ENCODE measurements at regions not wholly inside any gene's neighbourhood (a gene's known extent, or its start where the extent isn't known, plus 50 kb on each side); places are given as distances from the start of the nearest gene placed in this dataset.

DNA sequence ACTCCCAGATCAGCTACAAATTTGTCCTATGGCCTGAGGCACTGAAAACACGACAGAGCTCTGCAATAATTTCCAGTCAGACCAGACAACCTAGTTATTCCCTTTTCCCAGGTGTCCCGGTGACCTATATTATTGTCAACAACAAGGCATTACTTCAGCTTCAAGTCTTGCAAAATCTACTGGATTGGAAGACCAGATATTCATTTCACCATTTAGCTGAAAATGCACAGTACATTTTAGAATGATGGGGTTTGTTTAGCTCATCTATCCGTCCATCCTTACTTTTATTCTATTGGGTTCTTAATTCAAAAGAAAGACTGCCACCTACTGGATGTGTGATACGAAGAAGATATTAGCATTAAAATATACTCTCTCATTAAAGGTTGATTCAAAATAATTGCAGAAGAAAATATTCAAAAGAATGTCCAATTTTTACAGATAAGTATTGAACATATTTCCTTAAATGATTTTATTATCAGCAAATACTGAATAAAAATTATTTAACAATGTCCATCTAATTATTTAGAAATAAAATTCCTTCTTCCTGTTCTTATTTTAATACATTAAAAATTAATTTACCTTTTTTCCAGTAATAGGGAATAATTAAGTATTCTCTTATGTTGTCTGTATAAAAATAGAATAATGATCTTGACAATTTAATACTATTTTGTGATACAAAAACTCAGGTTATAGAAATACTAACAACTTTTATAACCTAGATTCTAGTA, 244.9 kb upstream of the LRIG3 start:
- H3K9me3 ChIP-seq (replicated peaks; ENCODE audit: control insufficient read depth, low read depth, low read length): no peaks in the 10 kb centered on the region
- H3K27me3 ChIP-seq (ENCODE audit: control insufficient read depth, insufficient read depth, low read length): no peaks in the 10 kb centered on the region
- H3K4me3 ChIP-seq (ENCODE audit: low read length): no peak overlapping the region
- H3K36me3 ChIP-seq (ENCODE audit: control insufficient read depth, insufficient read depth, low read length): no peaks in the 10 kb centered on the region
- DNase-seq: peak; percentile 72
- no peaks in the 10 kb centered on the region for H3K4me1 ChIP-seq (ENCODE audit: control insufficient read depth, insufficient read depth, low read length)
- 13% methylated on average over 1 of the region's 4 CpGs for WGBS (ENCODE audit: insufficient coverage)
- no peak overlapping the region for H3K27ac ChIP-seq (ENCODE audit: low read length)

GRCh38 chr12:59164226-59164625, 243.9 kb upstream of the LRIG3 start:
- Histone ChIP-seq H3K27me3 (ENCODE audit: control insufficient read depth, insufficient read depth, low read length) (no peaks in the 10 kb centered on the region), H3K4me1 (ENCODE audit: control insufficient read depth, insufficient read depth, low read length) (no peaks in the 10 kb centered on the region), H3K27ac (ENCODE audit: low read length) (no peak overlapping the region), H3K9me3 (replicated peaks; ENCODE audit: control insufficient read depth, low read depth, low read length) (no peaks in the 10 kb centered on the region), H3K4me3 (ENCODE audit: low read length) (no peak overlapping the region), H3K36me3 (ENCODE audit: control insufficient read depth, insufficient read depth, low read length) (no peaks in the 10 kb centered on the region)
- DNase-seq: no peak

DNA sequence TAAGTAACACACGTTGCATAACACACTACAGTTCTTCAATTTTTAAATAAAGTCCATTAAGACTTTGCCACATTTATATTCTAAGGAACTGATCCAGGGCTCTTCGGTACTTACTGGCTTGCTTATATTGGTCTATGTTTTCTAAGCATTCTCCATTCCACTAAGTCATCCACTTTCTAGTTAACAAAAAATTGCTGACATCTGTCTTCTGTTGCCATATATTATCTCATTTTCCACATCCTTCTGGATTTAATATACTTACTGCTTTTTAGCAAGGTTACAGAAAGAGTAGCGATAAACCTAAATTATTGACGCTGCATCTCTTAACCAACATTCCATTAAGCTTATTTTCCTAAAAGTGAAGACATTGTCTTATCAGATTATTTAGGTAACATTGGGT, 238.4 kb upstream of the LRIG3 start:
- Histone ChIP-seq H3K4me3 (ENCODE audit: low read length) (no peak overlapping the region), H3K36me3 (ENCODE audit: control insufficient read depth, insufficient read depth, low read length) (no peaks in the 10 kb centered on the region), H3K27ac (ENCODE audit: low read length) (no peak overlapping the region), H3K9me3 (replicated peaks; ENCODE audit: control insufficient read depth, low read depth, low read length) (no peaks in the 10 kb centered on the region), H3K4me1 (ENCODE audit: control insufficient read depth, insufficient read depth, low read length) (no peaks in the 10 kb centered on the region), H3K27me3 (ENCODE audit: control insufficient read depth, insufficient read depth, low read length) (no peaks in the 10 kb centered on the region)
- DNase-seq: no peak
- no CpG with 5 or more reads among the region's 4 CpGs for whole genome bisulfite sequencing (ENCODE audit: insufficient coverage)

DNA sequence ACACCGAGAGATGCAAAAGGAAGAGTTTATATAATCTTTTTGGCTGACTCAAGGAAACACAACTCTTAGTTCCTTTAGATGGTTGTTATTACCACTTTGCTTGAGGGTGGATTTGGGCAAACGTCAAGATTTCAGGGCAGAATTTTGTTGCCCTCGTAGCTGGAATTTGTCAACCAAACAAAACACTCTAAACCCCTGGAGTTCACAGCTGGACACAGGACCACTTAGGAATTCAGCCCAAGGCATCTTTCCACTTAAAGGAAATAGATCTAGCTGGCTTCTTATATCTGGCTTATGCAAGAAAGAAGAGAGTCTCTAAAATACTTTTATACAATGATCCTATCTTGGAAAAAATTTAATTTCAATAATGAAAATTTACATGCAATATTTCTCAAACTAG, 237.8 kb upstream of the LRIG3 start:
- H3K36me3 ChIP-seq (ENCODE audit: control insufficient read depth, insufficient read depth, low read length): no peaks in the 10 kb centered on the region
- 50% methylated on average over 2 of the region's 3 CpGs for WGBS (ENCODE audit: insufficient coverage)
- no peaks in the 10 kb centered on the region for H3K4me1 ChIP-seq (ENCODE audit: control insufficient read depth, insufficient read depth, low read length)
- H3K9me3 ChIP-seq (replicated peaks; ENCODE audit: control insufficient read depth, low read depth, low read length): no peaks in the 10 kb centered on the region
- H3K27ac ChIP-seq (ENCODE audit: low read length): no peak overlapping the region
- no peak for DNase-seq
- no peaks in the 10 kb centered on the region for H3K27me3 ChIP-seq (ENCODE audit: control insufficient read depth, insufficient read depth, low read length)
- no peak overlapping the region for H3K4me3 ChIP-seq (ENCODE audit: low read length)

GRCh38 chr12:59155448-59155847, 235.1 kb upstream of the LRIG3 start:
- Histone ChIP-seq H3K4me1 (ENCODE audit: control insufficient read depth, insufficient read depth, low read length) (no peaks in the 10 kb centered on the region), H3K27ac (ENCODE audit: low read length) (no peak overlapping the region), H3K27me3 (ENCODE audit: control insufficient read depth, insufficient read depth, low read length) (no peaks in the 10 kb centered on the region), H3K36me3 (ENCODE audit: control insufficient read depth, insufficient read depth, low read length) (no peaks in the 10 kb centered on the region), H3K4me3 (ENCODE audit: low read length) (no peak overlapping the region), H3K9me3 (replicated peaks; ENCODE audit: control insufficient read depth, low read depth, low read length) (no peaks in the 10 kb centered on the region)
- no peak for DNase-seq

GRCh38 chr12:59151243-59151642, 230.9 kb upstream of the LRIG3 start:
- Histone ChIP-seq H3K4me3 (ENCODE audit: low read length) (no peak overlapping the region), H3K4me1 (ENCODE audit: control insufficient read depth, insufficient read depth, low read length) (no peaks in the 10 kb centered on the region), H3K36me3 (ENCODE audit: control insufficient read depth, insufficient read depth, low read length) (no peaks in the 10 kb centered on the region), H3K9me3 (replicated peaks; ENCODE audit: control insufficient read depth, low read depth, low read length) (no peaks in the 10 kb centered on the region), H3K27me3 (ENCODE audit: control insufficient read depth, insufficient read depth, low read length) (no peaks in the 10 kb centered on the region), H3K27ac (ENCODE audit: low read length) (no peak overlapping the region)
- DNase-seq: no peak

DNA sequence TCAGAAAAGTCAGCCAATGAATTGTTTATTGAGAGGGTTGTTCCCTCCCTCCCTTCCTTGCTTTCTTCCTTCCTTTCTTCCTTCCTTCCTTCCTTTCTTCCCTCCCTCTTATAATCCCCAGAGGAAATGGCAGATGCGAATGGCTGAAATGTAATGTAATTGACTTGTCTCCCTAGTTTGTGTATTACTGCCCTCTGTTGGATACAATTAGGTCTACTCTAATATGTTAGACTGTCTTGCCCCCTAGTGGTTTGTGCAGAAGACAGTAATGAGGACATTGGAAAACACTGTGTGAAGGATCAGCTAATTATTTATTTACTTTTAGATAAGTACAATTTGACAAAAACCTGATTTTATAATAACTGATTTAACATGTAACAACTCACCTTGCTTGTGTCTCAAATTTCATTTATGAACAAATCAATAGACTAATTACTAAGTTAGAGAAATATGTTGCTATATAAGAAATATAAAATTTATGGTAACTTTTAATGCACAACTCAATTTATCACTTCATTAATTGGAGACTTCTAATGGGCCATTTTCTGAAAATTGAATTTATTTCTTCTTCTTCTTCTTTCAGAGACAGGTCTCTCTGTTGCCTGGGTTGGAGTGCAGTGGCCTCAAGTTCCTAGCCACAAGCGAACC, 229.8 kb upstream of the LRIG3 start:
- peak; percentile 94 for DNase-seq
- Histone ChIP-seq H3K9me3 (replicated peaks; ENCODE audit: control insufficient read depth, low read depth, low read length) (no peaks in the 10 kb centered on the region), H3K36me3 (ENCODE audit: control insufficient read depth, insufficient read depth, low read length) (no peaks in the 10 kb centered on the region), H3K4me1 (ENCODE audit: control insufficient read depth, insufficient read depth, low read length) (no peaks in the 10 kb centered on the region), H3K27ac (ENCODE audit: low read length) (no peak overlapping the region), H3K27me3 (ENCODE audit: control insufficient read depth, insufficient read depth, low read length) (no peaks in the 10 kb centered on the region), H3K4me3 (ENCODE audit: low read length) (no peak overlapping the region)
- no CpG with 5 or more reads among the region's 2 CpGs for WGBS (ENCODE audit: insufficient coverage)

DNA sequence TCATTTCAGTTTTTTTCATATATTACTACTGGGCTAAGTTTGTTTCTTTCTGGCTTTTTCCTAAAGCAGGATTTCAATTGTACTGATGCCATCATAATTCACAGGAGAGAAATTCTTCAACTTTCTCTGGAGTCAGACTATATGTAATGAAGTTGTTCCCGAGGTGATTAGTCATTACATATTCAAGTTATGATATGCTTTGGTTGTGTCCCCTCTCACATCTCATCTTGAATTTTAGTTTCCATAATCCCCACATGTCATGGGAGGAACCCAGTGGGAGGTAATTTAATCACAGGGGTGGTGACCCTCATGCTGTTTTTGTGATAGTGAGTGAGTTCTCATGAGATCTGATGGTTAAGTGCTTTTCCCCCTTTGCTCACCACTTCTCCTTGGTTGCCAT, 227.5 kb upstream of the LRIG3 start:
- DNase-seq: no peak
- Histone ChIP-seq H3K4me3 (ENCODE audit: low read length) (no peak overlapping the region), H3K4me1 (ENCODE audit: control insufficient read depth, insufficient read depth, low read length) (no peaks in the 10 kb centered on the region), H3K27me3 (ENCODE audit: control insufficient read depth, insufficient read depth, low read length) (no peaks in the 10 kb centered on the region), H3K36me3 (ENCODE audit: control insufficient read depth, insufficient read depth, low read length) (no peaks in the 10 kb centered on the region), H3K27ac (ENCODE audit: low read length) (no peak overlapping the region), H3K9me3 (replicated peaks; ENCODE audit: control insufficient read depth, low read depth, low read length) (no peaks in the 10 kb centered on the region)
- WGBS (ENCODE audit: insufficient coverage): no CpG with 5 or more reads among the region's 1 CpG

DNA sequence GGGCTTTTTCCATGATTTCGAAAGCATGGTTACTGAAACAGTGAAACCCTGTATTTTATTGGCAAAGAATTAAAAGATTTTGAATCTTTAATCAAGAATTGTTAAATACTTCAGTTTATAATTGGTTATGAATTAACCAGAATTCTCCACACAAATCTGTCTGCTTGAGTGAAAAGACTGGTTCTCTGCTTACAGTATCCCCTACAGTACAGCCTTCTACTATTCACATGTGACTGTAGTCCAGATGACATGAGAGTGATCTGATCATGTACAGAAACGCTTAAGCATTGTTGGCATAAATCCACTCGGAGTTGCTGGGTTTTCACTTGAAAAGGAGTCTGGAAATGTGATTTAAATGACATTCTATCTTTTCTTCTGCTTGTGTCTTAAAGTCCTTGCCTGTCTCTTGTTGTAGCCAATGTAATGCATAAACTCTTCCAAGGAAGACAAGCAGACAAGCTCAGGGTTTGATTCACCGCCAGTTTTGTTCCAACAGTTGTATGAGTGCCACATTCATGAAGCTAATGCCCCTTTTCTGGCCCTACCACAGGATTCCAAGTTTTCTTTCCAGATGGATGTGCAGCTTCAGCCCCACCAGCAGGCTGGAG, 222.0 kb upstream of the LRIG3 start:
- no peaks in the 10 kb centered on the region for H3K27me3 ChIP-seq (ENCODE audit: control insufficient read depth, insufficient read depth, low read length)
- peak; percentile 87 for DNase-seq
- H3K4me1 ChIP-seq (ENCODE audit: control insufficient read depth, insufficient read depth, low read length): no peaks in the 10 kb centered on the region
- H3K36me3 ChIP-seq (ENCODE audit: control insufficient read depth, insufficient read depth, low read length): no peaks in the 10 kb centered on the region
- WGBS (ENCODE audit: insufficient coverage): 60% methylated on average over 1 of the region's 4 CpGs
- no peak overlapping the region for H3K27ac ChIP-seq (ENCODE audit: low read length)
- no peak overlapping the region for H3K4me3 ChIP-seq (ENCODE audit: low read length)
- no peaks in the 10 kb centered on the region for H3K9me3 ChIP-seq (replicated peaks; ENCODE audit: control insufficient read depth, low read depth, low read length)

DNA sequence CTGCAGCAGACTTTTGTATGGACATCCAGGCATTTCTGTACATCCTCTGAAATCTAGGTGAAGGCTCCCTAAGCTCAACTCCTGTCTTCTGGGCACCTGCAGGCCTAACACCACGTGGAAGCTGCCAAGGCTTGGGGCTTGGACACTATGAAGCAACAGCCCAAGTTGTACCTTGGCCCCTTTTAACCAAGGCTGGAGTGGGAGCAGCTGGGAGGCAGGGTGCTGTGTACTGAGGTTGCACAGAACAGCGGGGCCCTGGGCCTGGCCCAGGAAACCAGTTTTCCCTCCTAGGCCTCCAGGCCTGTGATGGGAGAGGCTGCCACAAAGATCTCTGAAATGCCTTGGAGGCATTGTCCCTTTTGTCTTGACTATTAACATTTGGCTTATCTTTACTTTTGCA, 214.4 kb upstream of the LRIG3 start:
- H3K36me3 ChIP-seq (ENCODE audit: control insufficient read depth, insufficient read depth, low read length): no peaks in the 10 kb centered on the region
- no peaks in the 10 kb centered on the region for H3K27me3 ChIP-seq (ENCODE audit: control insufficient read depth, insufficient read depth, low read length)
- no peaks in the 10 kb centered on the region for H3K4me1 ChIP-seq (ENCODE audit: control insufficient read depth, insufficient read depth, low read length)
- no peak overlapping the region for H3K4me3 ChIP-seq (ENCODE audit: low read length)
- WGBS (ENCODE audit: insufficient coverage): 0% methylated on average over 1 of the region's 2 CpGs
- no peaks in the 10 kb centered on the region for H3K9me3 ChIP-seq (replicated peaks; ENCODE audit: control insufficient read depth, low read depth, low read length)
- DNase-seq: no peak
- H3K27ac ChIP-seq (ENCODE audit: low read length): no peak overlapping the region
